ENCODE measurements at regions not wholly inside any gene's neighbourhood (a gene's known extent, or its start where the extent isn't known, plus 50 kb on each side); places are given as distances from the start of the nearest gene placed in this dataset.

GRCh38 chr15:39301589-39301999 lies 279.3 kb upstream of the THBS1 start:
- H3K36me3 ChIP-seq (ENCODE audit: insufficient read depth in 1 of 2, low read depth in 1 of 2) = no peaks in the 10 kb centered on the region
- no peak overlapping the region for H3K4me3 ChIP-seq
- H3K4me1 ChIP-seq = no peaks in the 10 kb centered on the region
- no peak for ATAC-seq
- no peak overlapping the region for H3K27ac ChIP-seq
- DNase-seq = no peak
- TF ChIP-seq CTCF (IDR thresholded peaks at IDR 0.05) = no peak
- WGBS, 3 donors = 90 to 91% (median 90%) methylated on average over 2 of the region's 2 CpGs
- no peaks in the 10 kb centered on the region for H3K9me3 ChIP-seq
- intact Hi-C loops (cut with DNase I) = no loop called here
- H3K27me3 ChIP-seq (ENCODE audit: insufficient read depth in 3 of 3, low read length in 2 of 3) = peaks cover 0 to 3% (median 0%) of the 10 kb centered on the region in 3 donors

GRCh38 chr15:39302936-39303335 lies 277.9 kb upstream of the THBS1 start:
- no peak for ATAC-seq
- 87 to 96% (median 91%) methylated on average over 2 of the region's 2 CpGs for WGBS, 3 donors
- Histone ChIP-seq H3K36me3 (ENCODE audit: insufficient read depth in 1 of 2, low read depth in 1 of 2) (no peaks in the 10 kb centered on the region), H3K4me3 (no peak overlapping the region), H3K27ac (no peak overlapping the region), H3K27me3 (ENCODE audit: insufficient read depth in 3 of 3, low read length in 2 of 3) (peaks cover 0 to 3% (median 0%) of the 10 kb centered on the region in 3 donors), H3K9me3 (peaks cover 6% of the 10 kb centered on the region), H3K4me1 (no peaks in the 10 kb centered on the region)
- no peak for TF ChIP-seq CTCF (IDR thresholded peaks at IDR 0.05)
- DNase-seq = no peak
- intact Hi-C loops (cut with DNase I) = no loop called here

GRCh38 chr15:39304201-39304841 lies 276.6 kb upstream of the THBS1 start:
- 69 to 71% (median 69%) methylated on average over 7 of the region's 7 CpGs for WGBS, 3 donors
- no peak for ATAC-seq
- no peak for TF ChIP-seq CTCF (IDR thresholded peaks at IDR 0.05)
- intact Hi-C loops (cut with DNase I) = no loop called here
- Histone ChIP-seq H3K9me3 (peaks cover 6% of the 10 kb centered on the region), H3K36me3 (ENCODE audit: insufficient read depth in 1 of 2, low read depth in 1 of 2) (no peaks in the 10 kb centered on the region), H3K27ac (no peak overlapping the region), H3K27me3 (ENCODE audit: insufficient read depth in 3 of 3, low read length in 2 of 3) (peaks cover 0 to 3% (median 0%) of the 10 kb centered on the region in 3 donors), H3K4me3 (no peak overlapping the region), H3K4me1 (no peaks in the 10 kb centered on the region)
- no peak for DNase-seq

- H3K27ac ChIP-seq = no peak overlapping the region
- intact Hi-C loops (cut with DNase I) = no loop called here
- WGBS, 3 donors = 75 to 84% (median 79%) methylated on average over 4 of the region's 4 CpGs
- H3K36me3 ChIP-seq (ENCODE audit: insufficient read depth in 1 of 2, low read depth in 1 of 2) = no peaks in the 10 kb centered on the region
- no peak for DNase-seq
- no peaks in the 10 kb centered on the region for H3K4me1 ChIP-seq
- ATAC-seq = no peak
- no peak for TF ChIP-seq CTCF (IDR thresholded peaks at IDR 0.05)
- peaks cover 6% of the 10 kb centered on the region for H3K9me3 ChIP-seq
- H3K27me3 ChIP-seq (ENCODE audit: insufficient read depth in 3 of 3, low read length in 2 of 3) = peaks cover 0 to 3% (median 0%) of the 10 kb centered on the region in 3 donors
- H3K4me3 ChIP-seq = no peak overlapping the region
Observed at GRCh38 chr15:39304931-39305728, 275.7 kb upstream of the THBS1 start.
